HepG2 (cell line): ENCODE measurements at regions not wholly inside any gene's neighbourhood (a gene's known extent, or its start where the extent isn't known, plus 50 kb on each side); places are given as distances from the start of the nearest gene placed in this dataset.

Experiments
- ATAC-seq: fragments of 200-7000 bp; cut with Tn5 transposase; 3 replicates; pipeline ENCODE4 v1.9.1; 2020; ENCODE audit warnings: mild to moderate bottlenecking, moderate library complexity
- BruUV-seq: library from RNA; stranded (reverse); fragments of 400-500 nt; replicated peaks from 2 replicates; lab custom pipeline; 2021; lab: Mats Ljungman, UMichigan
- CTCF ChIA-PET: fragments of 300-600 bp; formaldehyde crosslinking; extraction: SDS; loops from one replicate; lab custom pipeline; 2021; ENCODE audit warnings: low total read pairs, inconsistent platforms, low intra/inter-chr PET ratio; lab: Yijun Ruan, JAX
- POLR2A ChIA-PET: fragments of 350-600 bp; sonication (Branson Sonifier 250); formaldehyde crosslinking; loops from one replicate; lab custom pipeline; 2020; ENCODE audit warnings: antibody characterized with exemption, inconsistent platforms; lab: Yijun Ruan, JAX
- DNase-seq: peaks from one replicate; pipeline ENCODE4 v3.0.0-alpha.2; 2015; ENCODE audit warnings: low spot score
- FAIRE-seq: peaks from 3 replicates; lab custom pipeline; 2011; peaks lifted over from hg19 to GRCh38; lab: Jason Lieb, UNC
- H2AFZ ChIP-seq: one replicate; pipeline ENCODE4 v1.6.1; 2011; ENCODE audit warnings: low read length, inconsistent platforms
- H3K27ac ChIP-seq: fragments of 300-600 bp; 3 replicates; pipeline ENCODE4 v1.8.0; 2011; ENCODE audit warnings: mixed run types, mild to moderate bottlenecking, mixed read lengths, low read length, inconsistent platforms; ENCODE audit not compliant: insufficient read depth; ENCODE audit errors: extremely low read length
- H3K27me3 ChIP-seq, 2 experiments: fragments of 200-600 bp in 1 of 2; 2 replicates in 1 of 2; 3 replicates in 1 of 2; pipeline versions ENCODE4 v1.6.0 to v1.8.0; 2011; ENCODE audit warnings: low read length in 2 of 2, mild to moderate bottlenecking in 2 of 2, moderate library complexity in 2 of 2, inconsistent platforms in 1 of 2; ENCODE audit not compliant: insufficient read depth in 2 of 2, control insufficient read depth in 1 of 2
- H3K36me3 ChIP-seq, 2 experiments: fragments of 200-600 bp in 1 of 2; replicated peaks in 1 of 2; 2 replicates in 1 of 2; 3 replicates in 1 of 2; pipeline versions ENCODE4 v1.5.1 to v1.8.0; 2011; ENCODE audit warnings: low read length in 2 of 2, inconsistent platforms in 1 of 2; ENCODE audit not compliant: insufficient read depth in 2 of 2, control insufficient read depth in 1 of 2
- H3K4me1 ChIP-seq: 2 replicates; pipeline ENCODE4 v1.5.1; 2012; ENCODE audit warnings: low read length, inconsistent platforms; ENCODE audit not compliant: insufficient read depth
- H3K4me2 ChIP-seq: 2 replicates; pipeline ENCODE4 v1.6.0; 2011; ENCODE audit warnings: low read depth, low read length, inconsistent platforms
- H3K4me3 ChIP-seq, 3 experiments: fragments of 200-600 bp in 1 of 3; sonication (generic), shearing (Covaris generic) in 1 of 3; replicated peaks in 1 of 3; 2 replicates each; pipeline ENCODE4 v1.5.1; 2011 to 2016; ENCODE audit warnings: low read length in 3 of 3, inconsistent platforms in 2 of 3, low read depth in 2 of 3, mild to moderate bottlenecking in 2 of 3, control low read depth in 1 of 3, mixed read lengths in 1 of 3; ENCODE audit not compliant: insufficient read depth in 1 of 3
- H3K79me2 ChIP-seq: one replicate; pipeline ENCODE4 v1.6.1; 2011; ENCODE audit warnings: low read length, inconsistent platforms; ENCODE audit not compliant: insufficient read depth
- H3K9ac ChIP-seq: 2 replicates; pipeline ENCODE4 v1.6.0; 2011; ENCODE audit warnings: mild to moderate bottlenecking, low read depth, low read length, inconsistent platforms; ENCODE audit not compliant: insufficient read depth
- H3K9me3 ChIP-seq: 2 replicates; pipeline ENCODE4 v1.5.1; 2012; ENCODE audit warnings: mild to moderate bottlenecking, low read length
- H4K20me1 ChIP-seq: 2 replicates; pipeline ENCODE4 v1.6.0; 2011; ENCODE audit warnings: inconsistent platforms, mild to moderate bottlenecking, low read length, moderate library complexity; ENCODE audit not compliant: insufficient read depth
- JDP2 ChIP-seq: sonication (generic); formaldehyde crosslinking; IDR thresholded peaks from 2 replicates; pipeline ENCODE4 v1.8.1; 2022; ENCODE audit warnings: missing genetic modification reagents, borderline replicate concordance
- MBD4 ChIP-seq: IDR thresholded peaks from 2 replicates; pipeline ENCODE4 v1.6.1; 2012; ENCODE audit warnings: low read length, inconsistent platforms, borderline replicate concordance
- ZBTB20 ChIP-seq: sonication (generic); formaldehyde crosslinking; IDR thresholded peaks from 2 replicates; pipeline ENCODE4 v1.8.1; 2023; ENCODE audit warnings: missing genetic modification reagents, low read depth, mild to moderate bottlenecking, borderline replicate concordance
- ZNF260 ChIP-seq: sonication (generic); formaldehyde crosslinking; IDR thresholded peaks from 2 replicates; pipeline ENCODE4 v1.4.0; 2020; ENCODE audit warnings: missing genetic modification reagents, low read depth, mild to moderate bottlenecking, borderline replicate concordance
- ZNF782 ChIP-seq: sonication (generic); formaldehyde crosslinking; IDR thresholded peaks from 2 replicates; pipeline ENCODE4 v1.4.0; 2020; ENCODE audit warnings: missing genetic modification reagents, mild to moderate bottlenecking, borderline replicate concordance
- WGBS: methylation state at CpG from one replicate; pipeline ENCODE4 v1.1.6; 2017; ENCODE audit warnings: low lambda C conversion rate; 5-methylcytosine and 5-hydroxymethylcytosine counted together
- in situ Hi-C: cut with HindIII; loops from 2 replicates; pipeline ENCODE4 v1.10.0; 2017; ENCODE audit warnings: low pct_unique_long_range_greater_than_20kb; ENCODE audit not compliant: extremely low pct_ligation_motif_present
- intact Hi-C: fragments of 100-400 bp; cut with micrococcal nuclease; formaldehyde crosslinking; loops from one replicate; pipeline ENCODE4 v1.10.0; 2022; ENCODE audit not compliant: unreplicated experiment
- TF ChIP-seq, protein P1 (sequence below): sonication (generic); formaldehyde crosslinking; IDR thresholded peaks from 2 replicates; pipeline ENCODE4 v1.9.0; 2021; ENCODE audit warnings: missing genetic modification reagents, borderline replicate concordance
- TF ChIP-seq, protein P2 (sequence below): sonication (generic); formaldehyde crosslinking; IDR thresholded peaks from 2 replicates; pipeline ENCODE4 v1.5.1; 2020; ENCODE audit warnings: mild to moderate bottlenecking, missing genetic modification reagents, borderline replicate concordance

DNA sequence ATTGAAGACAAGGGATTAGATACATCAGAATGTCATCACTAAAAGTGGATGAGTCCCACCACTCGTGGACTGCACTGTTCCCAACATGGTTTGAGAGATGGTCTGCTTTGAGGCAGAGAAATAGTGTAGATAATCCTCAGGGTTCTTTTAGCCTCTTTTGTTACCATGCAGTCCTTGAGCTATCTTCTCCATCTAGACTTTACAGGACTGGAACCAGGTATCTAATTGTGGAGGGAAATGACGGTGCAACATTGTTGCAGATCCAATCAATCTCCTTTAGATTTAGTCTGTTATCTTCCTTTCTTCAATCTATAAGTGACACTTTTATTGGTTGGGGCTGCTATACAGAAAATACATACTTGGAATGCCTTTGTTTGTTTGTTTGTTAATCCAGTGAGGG is 183.8 kb upstream of the CWC22 start:
- H4K20me1 ChIP-seq, result no peaks in the 10 kb centered on the region
- POLR2A ChIA-PET, result no interaction called here
- no TSS peak for BruUV-seq
- no peaks in the 10 kb centered on the region for H3K36me3 ChIP-seq
- DNase-seq (no peak), FAIRE-seq (no peak), ATAC-seq (no peak)
- no peak for TF ChIP-seq JDP2 (CRISPR knock-in tag)
- no peak for TF ChIP-seq ZNF782 (CRISPR knock-in tag)
- TF ChIP-seq, protein P1, sequence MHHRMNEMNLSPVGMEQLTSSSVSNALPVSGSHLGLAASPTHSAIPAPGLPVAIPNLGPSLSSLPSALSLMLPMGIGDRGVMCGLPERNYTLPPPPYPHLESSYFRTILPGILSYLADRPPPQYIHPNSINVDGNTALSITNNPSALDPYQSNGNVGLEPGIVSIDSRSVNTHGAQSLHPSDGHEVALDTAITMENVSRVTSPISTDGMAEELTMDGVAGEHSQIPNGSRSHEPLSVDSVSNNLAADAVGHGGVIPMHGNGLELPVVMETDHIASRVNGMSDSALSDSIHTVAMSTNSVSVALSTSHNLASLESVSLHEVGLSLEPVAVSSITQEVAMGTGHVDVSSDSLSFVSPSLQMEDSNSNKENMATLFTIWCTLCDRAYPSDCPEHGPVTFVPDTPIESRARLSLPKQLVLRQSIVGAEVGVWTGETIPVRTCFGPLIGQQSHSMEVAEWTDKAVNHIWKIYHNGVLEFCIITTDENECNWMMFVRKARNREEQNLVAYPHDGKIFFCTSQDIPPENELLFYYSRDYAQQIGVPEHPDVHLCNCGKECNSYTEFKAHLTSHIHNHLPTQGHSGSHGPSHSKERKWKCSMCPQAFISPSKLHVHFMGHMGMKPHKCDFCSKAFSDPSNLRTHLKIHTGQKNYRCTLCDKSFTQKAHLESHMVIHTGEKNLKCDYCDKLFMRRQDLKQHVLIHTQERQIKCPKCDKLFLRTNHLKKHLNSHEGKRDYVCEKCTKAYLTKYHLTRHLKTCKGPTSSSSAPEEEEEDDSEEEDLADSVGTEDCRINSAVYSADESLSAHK (CRISPR knock-in tag), result no peak
- TF ChIP-seq, protein P2, sequence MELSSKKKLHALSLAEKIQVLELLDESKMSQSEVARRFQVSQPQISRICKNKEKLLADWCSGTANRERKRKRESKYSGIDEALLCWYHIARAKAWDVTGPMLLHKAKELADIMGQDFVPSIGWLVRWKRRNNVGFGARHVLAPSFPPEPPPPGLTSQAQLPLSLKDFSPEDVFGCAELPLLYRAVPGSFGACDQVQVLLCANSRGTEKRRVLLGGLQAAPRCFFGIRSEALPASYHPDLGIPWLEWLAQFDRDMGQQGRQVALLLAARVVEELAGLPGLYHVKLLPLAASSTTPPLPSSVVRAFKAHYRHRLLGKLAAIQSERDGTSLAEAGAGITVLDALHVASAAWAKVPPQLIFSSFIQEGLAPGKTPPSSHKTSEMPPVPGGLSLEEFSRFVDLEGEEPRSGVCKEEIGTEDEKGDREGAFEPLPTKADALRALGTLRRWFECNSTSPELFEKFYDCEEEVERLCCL (CRISPR knock-in tag), result no peak
- no peak for TF ChIP-seq MBD4
- no peak for TF ChIP-seq ZBTB20
- TF ChIP-seq ZNF260, result no peak
- 5% methylated on average over 2 of the region's 2 CpGs for WGBS
- H3K4me3 ChIP-seq, result no peak overlapping the region
- intact Hi-C loops (no loop called here), in situ Hi-C loops (no loop called here)
- CTCF ChIA-PET, result no interaction called here
- H2AFZ ChIP-seq, result no peak overlapping the region
- H3K4me1 ChIP-seq, result no peaks in the 10 kb centered on the region
- H3K4me2 ChIP-seq, result no peak overlapping the region
- no peak overlapping the region for H3K27ac ChIP-seq
- no peaks in the 10 kb centered on the region for H3K9me3 ChIP-seq
- H3K27me3 ChIP-seq, result peaks cover 0 to 7% of the 10 kb centered on the region in 2 experiments; a peak in 2 of 5 replicates
- H3K79me2 ChIP-seq, result no peaks in the 10 kb centered on the region
- H3K9ac ChIP-seq, result no peak overlapping the region
